Fibroblast of the aortic adventitia (primary cell): ENCODE measurements at regions not wholly inside any gene's neighbourhood (a gene's known extent, or its start where the extent isn't known, plus 50 kb on each side); places are given as distances from the start of the nearest gene placed in this dataset.
A peak's percentile ranks its signal among the peaks of the same experiment; 100 is the strongest.

ENCODE experiments used
- DNase-seq: peaks from one replicate; pipeline ENCODE4 v3.0.0-alpha.2; 2010; ENCODE audit warnings: low read depth
- H3K4me3 ChIP-seq: 2 replicates; pipeline ENCODE4 v1.5.1; 2011; ENCODE audit warnings: low read depth, mild to moderate bottlenecking, control low read depth, low read length, moderate library complexity
- CTCF ChIP-seq: IDR thresholded peaks from 2 replicates; pipeline ENCODE4 v1.5.1; 2011; ENCODE audit warnings: mild to moderate bottlenecking, low read length, control low read depth, inconsistent platforms; ENCODE audit not compliant: insufficient read depth

- DNase-seq = no peak
- no peak overlapping the region for H3K4me3 ChIP-seq
- no peak for TF ChIP-seq CTCF
These were observed 80.9 kb upstream of the RASGRF1 start for GRCh38 chr15:79171320-79172031.

GRCh38 chr15:79170256-79170664, 79.7 kb upstream of the RASGRF1 start:
- no peak overlapping the region for H3K4me3 ChIP-seq
- no peak for TF ChIP-seq CTCF
- DNase-seq = peak; percentile 49

- no peak for TF ChIP-seq CTCF
- H3K4me3 ChIP-seq = no peak overlapping the region
- DNase-seq = peak; percentile 16
These were observed 79.0 kb upstream of the RASGRF1 start for GRCh38 chr15:79169526-79170133.

GRCh38 chr15:79168922-79169456, 78.4 kb upstream of the RASGRF1 start:
- TF ChIP-seq CTCF = peak; percentile 26
- no peak overlapping the region for H3K4me3 ChIP-seq
- peak; percentile 51 for DNase-seq

- TF ChIP-seq CTCF = no peak
- no peak for DNase-seq
- no peak overlapping the region for H3K4me3 ChIP-seq
These were observed 77.2 kb upstream of the RASGRF1 start for GRCh38 chr15:79167776-79168175.

- TF ChIP-seq CTCF = no peak
- no peak for DNase-seq
- H3K4me3 ChIP-seq = no peak overlapping the region
These were observed 75.9 kb upstream of the RASGRF1 start for GRCh38 chr15:79166311-79166955.
